A549 (cell line): ENCODE measurements at regions not wholly inside any gene's neighbourhood (a gene's known extent, or its start where the extent isn't known, plus 50 kb on each side); places are given as distances from the start of the nearest gene placed in this dataset.

ENCODE experiments used
- CTCF ChIP-seq: fragments of >200 bp; sonication (Bioruptor Twin); formaldehyde crosslinking; IDR thresholded peaks from 3 replicates; pipeline ENCODE4 v1.5.1; 2016
- JUNB ChIP-seq: fragments of >200 bp; sonication (Bioruptor Twin); formaldehyde crosslinking; IDR thresholded peaks from 2 replicates; pipeline ENCODE4 v1.6.1; 2016
- RAD21 ChIP-seq, 2 experiments: fragments of >200 bp in 1 of 2; sonication (Bioruptor Twin) in 1 of 2; formaldehyde crosslinking in 1 of 2; IDR thresholded peaks in 1 of 2; conservative IDR thresholded peaks in 1 of 2; 2 replicates in 1 of 2; 3 replicates in 1 of 2; pipeline ENCODE4 v1.6.1; 2012 to 2018; ENCODE audit warnings: inconsistent platforms in 1 of 2
- REST ChIP-seq: fragments of 200-600 bp; sonication (generic); IDR thresholded peaks from 2 replicates; pipeline ENCODE4 v1.6.1; 2016; ENCODE audit warnings: antibody characterized with exemption, mild to moderate bottlenecking, moderate library complexity
- RFX5 ChIP-seq: fragments of 450-650 bp; IDR thresholded peaks from 2 replicates; pipeline ENCODE4 v1.7.1; 2014; ENCODE audit warnings: antibody characterized with exemption, mild to moderate bottlenecking, moderate library complexity

- no peak for TF ChIP-seq REST
- TF ChIP-seq RFX5, result no peak
- no peak for TF ChIP-seq RAD21 (conservative IDR thresholded peaks at IDR 0.05 in 1 of 2, IDR thresholded peaks at IDR 0.05 in 1 of 2)
- no peak for TF ChIP-seq JUNB
- no peak for TF ChIP-seq CTCF
Measured at GRCh38 chr7:27389496-27389895, 146.9 kb downstream of the EVX1 start.
